Activated naive CD8-positive, alpha-beta T cell treated with anti-CD3 and anti-CD28 coated beads, Interleukin-2, amount 10 ng/mL, durations not matched to agents 7 days and 5 days (primary cell): ENCODE measurements at regions not wholly inside any gene's neighbourhood (a gene's known extent, or its start where the extent isn't known, plus 50 kb on each side); places are given as distances from the start of the nearest gene placed in this dataset.
A peak's percentile ranks its signal among the peaks of the same experiment; 100 is the strongest.

Source experiments
- ATAC-seq: fragments of 150-1000 bp; cut with Tn5 transposase; one replicate; pipeline ENCODE4 v1.10.0; 2021; ENCODE audit warnings: low read depth, moderate library complexity
- POLR2A ChIA-PET: fragments of 350-600 bp; sonication (Branson Sonifier 250); formaldehyde crosslinking; loops from one replicate; lab custom pipeline; 2021; ENCODE audit warnings: antibody characterized with exemption; lab: Charles Lee
- DNase-seq: peaks from one replicate; pipeline ENCODE4 v3.0.0; 2021
- H3K27ac Mint-ChIP-seq: one replicate; pipeline ENCODE4 v1.8.0; 2022; ENCODE audit warnings: mild to moderate bottlenecking, mixed read lengths
- H3K27me3 Mint-ChIP-seq: one replicate; pipeline ENCODE4 v1.8.0; 2022; ENCODE audit warnings: mild to moderate bottlenecking, moderate library complexity, mixed read lengths
- H3K36me3 Mint-ChIP-seq: one replicate; pipeline ENCODE4 v1.8.0; 2021; ENCODE audit warnings: mild to moderate bottlenecking, mixed read lengths
- H3K4me1 Mint-ChIP-seq: one replicate; pipeline ENCODE4 v1.8.0; 2021; ENCODE audit warnings: mixed read lengths
- H3K4me3 Mint-ChIP-seq: one replicate; pipeline ENCODE4 v1.8.0; 2022; ENCODE audit warnings: mild to moderate bottlenecking, moderate library complexity, mixed read lengths
- H3K9me3 Mint-ChIP-seq: one replicate; pipeline ENCODE4 v1.8.0; 2021; ENCODE audit warnings: mixed read lengths

GRCh38 chr12:27382924-27383323 lies 50.3 kb downstream of the BMAL2 start:
- Mint-ChIP-seq H3K27me3 (no peaks in the 10 kb centered on the region), H3K27ac (no peak overlapping the region), H3K9me3 (no peaks in the 10 kb centered on the region), H3K4me3 (no peak overlapping the region), H3K4me1 (no peaks in the 10 kb centered on the region), H3K36me3 (no peaks in the 10 kb centered on the region)
- DNase-seq (no peak), ATAC-seq (no peak)
- POLR2A ChIA-PET, result no interaction called here

- POLR2A ChIA-PET, result no interaction called here
- Mint-ChIP-seq H3K36me3 (peaks cover 3% of the 10 kb centered on the region), H3K27ac (no peak overlapping the region), H3K4me3 (no peak overlapping the region), H3K9me3 (no peaks in the 10 kb centered on the region), H3K27me3 (no peaks in the 10 kb centered on the region), H3K4me1 (no peaks in the 10 kb centered on the region)
- ATAC-seq, result peak; percentile 68
- DNase-seq, result peak; percentile 66
Observed at GRCh38 chr12:27383429-27384260, 51.0 kb downstream of the BMAL2 start.

- Mint-ChIP-seq H3K9me3 (no peaks in the 10 kb centered on the region), H3K36me3 (peaks cover 6% of the 10 kb centered on the region), H3K4me1 (no peaks in the 10 kb centered on the region), H3K27ac (no peak overlapping the region), H3K27me3 (no peaks in the 10 kb centered on the region), H3K4me3 (no peak overlapping the region)
- POLR2A ChIA-PET, result no interaction called here
- ATAC-seq, result no peak
- DNase-seq, result no peak
Observed at GRCh38 chr12:27384261-27384590, 51.6 kb downstream of the BMAL2 start.

GRCh38 chr12:27385766-27386564 lies 53.3 kb downstream of the BMAL2 start:
- DNase-seq (no peak), ATAC-seq (no peak)
- H3K4me1 Mint-ChIP-seq, result no peaks in the 10 kb centered on the region
- H3K4me3 Mint-ChIP-seq, result no peak overlapping the region
- POLR2A ChIA-PET, result no interaction called here
- no peak overlapping the region for H3K27ac Mint-ChIP-seq
- no peaks in the 10 kb centered on the region for H3K27me3 Mint-ChIP-seq
- no peaks in the 10 kb centered on the region for H3K9me3 Mint-ChIP-seq
- H3K36me3 Mint-ChIP-seq, result peaks cover 11% of the 10 kb centered on the region

- ATAC-seq, result no peak
- Mint-ChIP-seq H3K4me1 (no peaks in the 10 kb centered on the region), H3K27ac (no peak overlapping the region), H3K27me3 (no peaks in the 10 kb centered on the region), H3K9me3 (peaks cover 2% of the 10 kb centered on the region), H3K4me3 (no peak overlapping the region), H3K36me3 (peaks cover 19% of the 10 kb centered on the region)
- DNase-seq, result no peak
- POLR2A ChIA-PET, result no interaction called here
Observed at GRCh38 chr12:27387473-27387872, 54.8 kb downstream of the BMAL2 start.

GRCh38 chr12:27388650-27389049 lies 56.0 kb downstream of the BMAL2 start:
- POLR2A ChIA-PET, result no interaction called here
- H3K9me3 Mint-ChIP-seq, result peaks cover 2% of the 10 kb centered on the region
- DNase-seq, result no peak
- no peak for ATAC-seq
- H3K4me1 Mint-ChIP-seq, result no peaks in the 10 kb centered on the region
- no peak overlapping the region for H3K27ac Mint-ChIP-seq
- no peaks in the 10 kb centered on the region for H3K27me3 Mint-ChIP-seq
- H3K36me3 Mint-ChIP-seq, result peaks cover 21% of the 10 kb centered on the region
- no peak overlapping the region for H3K4me3 Mint-ChIP-seq

- Mint-ChIP-seq H3K9me3 (peaks cover 2% of the 10 kb centered on the region), H3K27ac (no peak overlapping the region), H3K4me3 (no peak overlapping the region), H3K4me1 (no peaks in the 10 kb centered on the region), H3K27me3 (peaks cover 6% of the 10 kb centered on the region), H3K36me3 (peaks cover 15% of the 10 kb centered on the region)
- POLR2A ChIA-PET, result no interaction called here
- no peak for DNase-seq
- ATAC-seq, result no peak
Observed at GRCh38 chr12:27394676-27395075, 51.9 kb upstream of the SMCO2 start.

GRCh38 chr12:27396216-27396815 lies 50.2 kb upstream of the SMCO2 start:
- Mint-ChIP-seq H3K36me3 (peaks cover 16% of the 10 kb centered on the region), H3K27me3 (peaks cover 6% of the 10 kb centered on the region), H3K4me1 (no peaks in the 10 kb centered on the region), H3K4me3 (no peak overlapping the region), H3K9me3 (no peaks in the 10 kb centered on the region), H3K27ac (no peak overlapping the region)
- no peak for DNase-seq
- POLR2A ChIA-PET, result no interaction called here
- ATAC-seq, result no peak
